Esophagus muscularis mucosa (tissue), 4 donors: ENCODE measurements at regions not wholly inside any gene's neighbourhood (a gene's known extent, or its start where the extent isn't known, plus 50 kb on each side); places are given as distances from the start of the nearest gene placed in this dataset.

ENCODE experiments used
- DNase-seq: peaks from one replicate; pipeline ENCODE4 v3.0.0-alpha.2; 2017; ENCODE audit errors: extremely low spot score
- H3K27ac ChIP-seq, 4 donors: fragments of 200-600 bp; sonication (generic); replicated peaks in 1 of 4; 1 replicate in 3 of 4; 2 replicates in 1 of 4; pipeline ENCODE4 v1.5.1; 2016 to 2019; ENCODE audit warnings: mild to moderate bottlenecking in 1 of 4
- H3K27me3 ChIP-seq, 4 donors: fragments of 200-600 bp; sonication (generic); one replicate each; pipeline versions ENCODE4 v1.5.1 to v1.6.0; 2016 to 2019
- H3K36me3 ChIP-seq, 4 donors: fragments of 200-600 bp; sonication (generic); one replicate each; pipeline ENCODE4 v1.5.1; 2016 to 2019
- H3K4me1 ChIP-seq, 4 donors: fragments of 200-600 bp; sonication (generic); one replicate each; pipeline ENCODE4 v1.5.1; 2016 to 2019
- H3K4me3 ChIP-seq, 4 donors: fragments of 200-600 bp; sonication (generic); 1 replicate in 2 of 4; 2 replicates in 2 of 4; pipeline ENCODE4 v1.5.1; 2016 to 2019; ENCODE audit warnings: mild to moderate bottlenecking in 4 of 4, moderate library complexity in 1 of 4
- H3K9me3 ChIP-seq, 4 donors: fragments of 200-600 bp; sonication (generic); 1 replicate in 3 of 4; 2 replicates in 1 of 4; pipeline ENCODE4 v1.5.1; 2016 to 2019
- CTCF ChIP-seq, 3 experiments: fragments of 200-600 bp in 2 of 3; fragments of 450-650 bp in 1 of 3; sonication (generic) in 2 of 3; IDR thresholded peaks; one replicate each; pipeline ENCODE4 v1.5.1; 2017 to 2019; ENCODE audit warnings: antibody characterized with exemption in 3 of 3, mild to moderate bottlenecking in 2 of 3, moderate library complexity in 1 of 3
- EP300 ChIP-seq: sonication (generic); formaldehyde crosslinking; IDR thresholded peaks from one replicate; pipeline ENCODE4 v1.6.1; 2017; ENCODE audit warnings: antibody characterized with exemption
- POLR2A ChIP-seq: fragments of 450-650 bp; IDR thresholded peaks from one replicate; pipeline ENCODE4 v1.6.1; 2017; ENCODE audit warnings: antibody characterized with exemption, moderate library complexity, mild to moderate bottlenecking, low read depth
- POLR2AphosphoS5 ChIP-seq, 2 donors: sonication (generic); formaldehyde crosslinking; IDR thresholded peaks; one replicate each; pipeline ENCODE4 v1.6.1; 2017; ENCODE audit warnings: antibody characterized with exemption in 2 of 2
- WGBS: methylation state at CpG from one replicate; pipeline ENCODE4 v1.1.5; 2018; 5-methylcytosine and 5-hydroxymethylcytosine counted together
- intact Hi-C: fragments of 100-400 bp; cut with DNase I; formaldehyde crosslinking; loops from one replicate; pipeline ENCODE4 v1.15.1; 2023

- peaks cover 0 to 30% (median 0%) of the 10 kb centered on the region in 4 donors for H3K27me3 ChIP-seq
- WGBS, result 92% methylated on average over 2 of the region's 2 CpGs
- no peak overlapping the region for H3K27ac ChIP-seq
- H3K4me1 ChIP-seq, result peaks cover 15 to 23% (median 21%) of the 10 kb centered on the region in 4 donors
- H3K9me3 ChIP-seq, result no peaks in the 10 kb centered on the region
- no peak for DNase-seq
- no peaks in the 10 kb centered on the region for H3K36me3 ChIP-seq
- no peak overlapping the region for H3K4me3 ChIP-seq
- intact Hi-C loops, result no loop called here
- no peak for TF ChIP-seq CTCF (IDR thresholded peaks at IDR 0.05)
- TF ChIP-seq EP300, result no peak
- TF ChIP-seq POLR2AphosphoS5 (IDR thresholded peaks at IDR 0.05), result no peak
Measured at GRCh38 chr11:64450168-64450560, 91.2 kb downstream of the RPS6KA4 start.

GRCh38 chr11:64451856-64452255, 92.9 kb downstream of the RPS6KA4 start:
- TF ChIP-seq POLR2AphosphoS5 (IDR thresholded peaks at IDR 0.05) (no peak), EP300 (no peak), POLR2A (no peak), CTCF (IDR thresholded peaks at IDR 0.05) (no peak)
- H3K9me3 ChIP-seq, result no peaks in the 10 kb centered on the region
- WGBS, result 70% methylated on average over 7 of the region's 7 CpGs
- H3K36me3 ChIP-seq, result no peaks in the 10 kb centered on the region
- intact Hi-C loops, result no loop called here
- H3K4me1 ChIP-seq, result peaks cover 15 to 23% (median 21%) of the 10 kb centered on the region in 4 donors
- H3K27ac ChIP-seq, result no peak overlapping the region
- no peak overlapping the region for H3K4me3 ChIP-seq
- no peak for DNase-seq
- peaks cover 0 to 29% (median 0%) of the 10 kb centered on the region in 4 donors for H3K27me3 ChIP-seq

GRCh38 chr11:64453466-64453865, 94.5 kb downstream of the RPS6KA4 start:
- WGBS, result 55% methylated on average over 1 of the region's 1 CpG
- Histone ChIP-seq H3K27ac (no peak overlapping the region), H3K36me3 (no peaks in the 10 kb centered on the region), H3K9me3 (no peaks in the 10 kb centered on the region), H3K4me3 (no peak overlapping the region), H3K4me1 (peaks cover 13 to 14% (median 14%) of the 10 kb centered on the region in 4 donors), H3K27me3 (peaks cover 0 to 20% (median 0%) of the 10 kb centered on the region in 4 donors)
- no peak for DNase-seq
- intact Hi-C loops, result no loop called here
- TF ChIP-seq POLR2A, result no peak
- no peak for TF ChIP-seq CTCF (IDR thresholded peaks at IDR 0.05)

- Histone ChIP-seq H3K9me3 (no peaks in the 10 kb centered on the region), H3K27me3 (no peaks in the 10 kb centered on the region), H3K4me3 (no peak overlapping the region), H3K4me1 (no peaks in the 10 kb centered on the region), H3K27ac (no peak overlapping the region), H3K36me3 (no peaks in the 10 kb centered on the region)
- 90% methylated on average over 16 of the region's 22 CpGs for WGBS
- no peak for DNase-seq
- intact Hi-C loops, result no loop called here
- TF ChIP-seq POLR2A (no peak), EP300 (no peak), POLR2AphosphoS5 (IDR thresholded peaks at IDR 0.05) (no peak)
Measured at GRCh38 chr11:64455456-64456261, 96.7 kb downstream of the RPS6KA4 start.

DNA sequence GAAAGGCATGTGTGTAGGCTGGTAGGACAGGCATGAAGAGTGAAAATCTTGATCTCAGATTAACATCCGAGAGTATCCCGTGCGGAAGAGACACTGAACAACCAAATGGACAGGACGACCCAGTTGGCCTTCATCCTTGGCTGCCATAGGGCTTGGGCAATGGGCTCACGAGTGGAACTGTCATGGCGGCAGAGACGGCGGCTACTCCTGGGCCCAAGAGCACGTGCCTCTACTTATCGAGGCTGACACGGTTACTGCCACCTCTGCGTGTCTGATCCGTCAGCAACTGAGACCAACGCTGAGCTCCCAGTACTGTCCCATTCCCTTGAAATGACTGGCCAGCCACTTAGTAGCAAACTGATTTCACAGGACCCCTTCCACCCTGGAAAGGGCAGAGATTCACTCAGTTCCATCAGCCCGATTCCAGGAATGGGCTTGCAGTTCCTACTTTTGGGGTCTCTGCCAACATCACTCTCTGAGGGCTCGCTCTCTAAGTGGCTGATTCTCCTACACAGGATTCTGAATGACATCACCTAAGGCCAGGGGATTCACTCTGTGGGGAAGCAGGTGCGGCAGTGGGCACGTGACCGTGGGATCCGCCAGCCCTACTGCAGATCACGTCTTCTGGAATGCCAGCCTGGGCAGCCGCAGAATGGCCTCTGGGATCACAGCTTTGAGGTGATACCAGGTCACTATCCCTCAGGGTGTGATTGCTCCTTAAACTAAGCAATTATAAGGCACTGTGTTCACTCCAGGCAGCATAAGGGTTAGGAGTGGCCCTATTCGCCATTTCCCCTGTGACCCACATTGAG, 97.8 kb downstream of the RPS6KA4 start:
- no peak for DNase-seq
- no peak for TF ChIP-seq POLR2AphosphoS5 (IDR thresholded peaks at IDR 0.05)
- TF ChIP-seq EP300, result no peak
- H3K4me1 ChIP-seq, result no peaks in the 10 kb centered on the region
- intact Hi-C loops, result no loop called here
- H3K4me3 ChIP-seq, result no peak overlapping the region
- H3K27ac ChIP-seq, result no peak overlapping the region
- no peaks in the 10 kb centered on the region for H3K9me3 ChIP-seq
- H3K36me3 ChIP-seq, result no peaks in the 10 kb centered on the region
- WGBS, result 91% methylated on average over 22 of the region's 23 CpGs
- no peaks in the 10 kb centered on the region for H3K27me3 ChIP-seq
